CD4-positive, alpha-beta T cell treated with Interleukin-6 for 4 hours (primary cell): ENCODE measurements at regions not wholly inside any gene's neighbourhood (a gene's known extent, or its start where the extent isn't known, plus 50 kb on each side); places are given as distances from the start of the nearest gene placed in this dataset.

ENCODE experiments used
- DNase-seq: peaks from one replicate; pipeline ENCODE4 v3.0.0-alpha.2; 2020; ENCODE audit warnings: mixed read lengths

DNA sequence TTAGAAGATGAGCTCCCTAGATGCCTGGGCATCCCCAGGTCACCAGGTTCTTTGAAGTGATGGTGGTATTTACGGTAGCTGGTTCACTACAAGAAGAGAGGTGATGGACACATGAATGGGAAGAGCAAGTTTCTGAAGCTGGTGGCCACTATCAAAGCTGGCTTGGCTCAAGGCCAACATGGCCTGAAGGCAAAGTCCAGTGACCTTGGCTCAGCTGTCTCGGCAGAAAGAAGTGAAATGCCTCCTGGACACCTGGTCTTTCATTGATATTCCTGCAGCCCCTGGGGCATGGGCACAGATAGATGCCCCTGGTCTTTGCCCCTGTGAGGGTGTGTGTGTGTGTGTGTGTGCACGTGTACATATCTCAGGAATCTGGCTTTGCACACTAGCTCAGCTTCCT is 441.8 kb upstream of the TMPO start:
- DNase-seq, result no peak

DNA sequence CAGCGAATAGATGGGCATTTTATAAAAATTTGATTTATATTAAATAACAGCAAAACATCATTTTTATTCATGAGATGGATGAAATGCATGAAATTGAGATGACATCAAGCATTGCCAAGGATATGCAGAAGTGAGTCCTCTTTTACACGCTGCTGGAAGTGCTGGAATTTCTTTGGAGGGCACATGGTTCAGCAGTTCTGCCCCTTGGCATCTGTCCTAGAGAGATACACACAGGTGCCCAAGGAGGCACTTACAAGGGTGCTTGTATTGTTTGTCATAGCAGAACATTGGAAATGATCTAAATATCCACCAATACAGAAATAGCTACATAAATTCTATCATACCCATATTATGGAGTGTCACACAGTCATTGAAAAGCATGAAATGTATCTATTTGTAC is 441.1 kb upstream of the TMPO start:
- DNase-seq, result no peak

DNA sequence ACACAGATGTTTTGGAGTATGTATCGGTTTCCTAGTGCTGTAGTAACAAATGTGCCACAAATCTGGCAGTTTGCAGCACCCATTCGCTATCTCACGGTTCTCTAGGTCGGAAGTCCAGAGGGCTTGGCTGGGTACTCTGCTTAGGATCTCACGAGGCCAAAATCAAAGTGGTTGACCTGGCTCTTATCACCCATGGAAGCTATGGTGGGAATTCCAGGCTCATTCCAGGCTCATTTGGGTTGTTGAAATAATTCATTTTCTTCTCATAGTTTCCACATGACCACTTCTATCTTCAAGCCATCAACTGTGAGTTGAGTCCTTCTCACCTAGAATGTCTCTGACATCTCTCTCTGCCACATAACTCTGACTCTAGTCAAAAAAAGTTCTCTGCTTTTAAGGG is 431.0 kb upstream of the TMPO start:
- no peak for DNase-seq

DNA sequence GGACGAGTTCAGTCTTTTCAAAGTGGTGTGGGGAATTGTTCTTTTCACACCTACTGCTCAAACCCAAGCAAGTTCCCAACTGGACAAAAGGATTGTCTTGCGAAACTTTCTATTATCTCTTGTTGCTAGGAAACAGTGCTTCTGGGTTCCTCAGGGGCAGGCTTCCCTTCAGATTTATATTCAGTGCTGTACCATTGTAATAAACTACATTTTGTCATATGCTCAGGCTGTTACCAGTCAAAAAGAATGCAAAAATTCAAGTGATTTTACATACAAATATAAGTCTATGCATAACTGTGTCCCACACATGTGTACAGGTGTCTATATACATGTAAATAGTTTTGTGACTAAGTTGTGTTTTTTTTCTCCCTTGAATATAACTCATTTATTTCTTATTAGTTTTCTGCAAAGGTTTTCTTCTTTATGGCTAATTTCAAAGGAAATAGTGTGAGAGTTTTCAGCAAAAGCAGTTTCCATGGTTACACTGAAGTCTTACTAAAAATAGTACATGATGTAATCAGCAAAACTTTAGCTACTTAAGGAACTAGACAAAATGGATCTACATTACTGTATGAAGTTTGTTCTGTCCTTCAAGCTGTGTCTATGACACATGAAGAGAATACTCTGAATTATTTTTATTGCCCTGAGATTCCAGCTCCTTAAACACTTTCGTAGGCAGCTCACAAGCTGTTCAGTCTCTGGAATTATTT is 430.2 kb upstream of the TMPO start:
- no peak for DNase-seq

- DNase-seq, result no peak
Measured at GRCh38 chr12:98090731-98091130, 424.7 kb upstream of the TMPO start.

DNA sequence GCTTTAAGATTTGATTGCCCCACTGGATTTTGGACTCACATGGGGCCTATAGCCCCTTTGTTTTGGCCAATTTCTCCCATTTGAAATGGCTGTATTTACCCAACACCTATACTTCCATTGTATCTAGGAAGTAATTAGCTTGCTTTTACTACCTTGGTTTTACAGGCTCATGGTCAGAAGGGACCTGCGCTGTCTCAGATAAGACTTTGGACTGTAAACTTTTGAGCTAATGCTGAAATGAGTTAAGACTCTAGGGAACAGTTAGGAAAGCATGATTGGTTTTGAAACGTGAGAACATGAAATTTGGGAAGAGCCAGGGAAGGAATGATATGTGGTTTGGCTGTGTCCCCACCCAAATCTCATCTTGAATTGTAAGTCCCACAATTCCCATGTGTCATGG is 419.0 kb upstream of the TMPO start:
- DNase-seq, result no peak

DNA sequence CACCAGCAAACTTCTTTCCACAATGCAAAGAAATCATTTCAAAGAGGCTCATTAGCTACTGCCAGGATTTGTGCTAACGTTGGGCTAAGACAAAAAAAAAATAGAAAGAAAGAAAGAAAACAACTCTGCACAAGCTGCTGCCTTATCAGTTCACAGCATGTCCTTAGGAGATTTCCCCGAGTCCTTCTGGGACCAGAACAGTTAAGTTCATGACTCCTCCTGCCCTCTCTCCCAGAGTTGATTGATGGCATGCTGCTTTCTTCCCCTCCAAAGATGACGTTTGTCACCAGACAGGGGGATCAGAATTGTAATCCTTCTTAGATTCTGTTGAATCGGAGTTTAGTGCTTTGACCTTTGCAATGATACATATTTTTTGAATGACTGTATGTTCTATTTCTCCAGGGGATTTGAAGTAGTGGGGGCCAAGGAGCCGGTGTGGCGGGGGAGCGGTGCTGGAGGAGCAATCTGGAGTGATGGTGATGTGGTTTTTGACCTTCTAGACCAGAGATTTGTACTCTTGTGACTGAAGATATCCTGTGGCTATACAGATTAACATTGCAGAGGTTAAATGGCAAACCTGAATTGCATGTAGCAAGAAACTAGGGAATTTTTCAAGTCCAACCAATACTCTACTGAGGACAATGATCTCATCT is 409.2 kb upstream of the TMPO start:
- no peak for DNase-seq

DNA sequence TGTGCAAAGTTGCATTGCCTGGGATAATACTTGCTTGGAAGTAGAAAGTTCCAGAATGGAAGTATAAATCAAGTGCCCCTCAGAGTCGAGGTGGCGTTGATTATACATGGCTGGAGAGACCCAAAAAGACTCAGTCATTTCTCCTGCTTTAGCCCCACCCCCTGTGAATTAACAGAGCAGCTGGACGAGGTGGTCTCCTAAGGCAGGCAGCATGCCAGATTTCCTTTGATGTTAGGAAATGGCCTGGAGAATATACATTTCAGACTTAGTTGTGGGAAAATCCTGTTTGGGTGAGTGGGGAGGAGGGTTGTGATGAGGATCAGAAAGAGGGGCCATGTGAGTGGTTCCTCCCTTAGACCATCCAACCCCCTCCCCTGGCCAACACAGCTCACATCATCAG is 406.1 kb upstream of the TMPO start:
- DNase-seq, result no peak

GRCh38 chr12:98110536-98110935 is 404.9 kb upstream of the TMPO start:
- DNase-seq, result no peak

GRCh38 chr12:98113548-98113947 is 401.8 kb upstream of the TMPO start:
- no peak for DNase-seq

DNA sequence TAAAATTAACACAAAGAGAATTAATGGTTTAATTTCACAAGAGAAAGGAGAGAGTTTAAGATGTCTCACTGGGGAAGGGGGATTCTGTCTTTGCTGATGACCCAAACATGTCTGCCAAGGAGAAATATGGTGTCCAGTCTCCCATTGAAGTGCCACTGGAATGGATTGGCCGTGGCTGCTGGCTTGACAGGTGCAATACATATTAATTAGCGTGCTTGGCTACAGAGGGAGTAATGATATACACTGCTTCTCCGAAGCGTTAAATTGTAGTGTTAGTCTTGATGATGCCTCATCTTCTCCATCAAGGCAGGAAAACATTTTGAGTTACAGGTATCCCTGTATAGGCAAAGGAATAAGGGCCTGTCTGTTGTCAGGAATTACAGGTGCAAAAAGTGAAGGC is 393.4 kb upstream of the TMPO start:
- no peak for DNase-seq

DNA sequence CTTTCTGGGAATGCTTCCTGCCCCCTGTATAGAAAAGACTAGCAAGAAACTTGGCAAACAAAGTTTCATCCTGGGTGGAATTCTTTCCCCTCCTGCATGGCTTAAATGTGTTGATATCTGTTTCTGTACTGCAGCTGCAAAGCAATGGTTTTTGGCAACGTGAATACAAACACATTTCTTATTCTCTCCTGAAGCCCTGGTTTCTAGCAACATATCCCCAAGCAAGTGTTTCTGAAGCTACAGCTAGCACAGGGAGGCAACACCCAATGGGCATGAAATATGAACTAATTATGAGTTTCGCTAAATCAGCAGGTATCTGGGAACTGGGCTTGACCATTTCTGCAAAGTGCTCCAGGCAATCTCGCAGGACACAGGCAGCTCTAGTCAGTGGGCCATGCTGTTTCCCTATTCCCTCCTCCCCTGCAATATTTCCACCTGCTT is 392.3 kb upstream of the TMPO start:
- DNase-seq, result no peak

- DNase-seq, result no peak
Measured at GRCh38 chr12:98126637-98127335, 388.6 kb upstream of the TMPO start.

- no peak for DNase-seq
Measured at GRCh38 chr12:98127336-98127679, 388.1 kb upstream of the TMPO start.

DNA sequence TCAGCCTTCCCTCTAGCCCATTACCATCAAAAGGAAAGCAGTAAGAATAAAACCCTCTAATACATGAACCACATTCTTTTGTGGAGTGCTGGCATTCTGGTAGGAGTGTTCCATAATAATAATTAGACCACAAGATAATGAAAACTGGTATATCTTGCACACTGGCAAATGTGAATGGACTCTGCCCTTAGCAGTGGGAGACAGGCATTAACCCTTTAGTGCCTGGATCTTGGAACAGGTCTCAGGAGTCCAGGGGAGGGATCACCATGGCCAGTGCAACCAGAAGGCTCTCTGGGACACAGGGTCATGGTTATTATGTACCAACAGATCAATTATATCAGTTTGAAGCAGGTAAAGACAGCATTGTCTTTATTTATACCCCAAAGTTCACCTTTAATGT is 387.5 kb upstream of the TMPO start:
- DNase-seq, result no peak

DNA sequence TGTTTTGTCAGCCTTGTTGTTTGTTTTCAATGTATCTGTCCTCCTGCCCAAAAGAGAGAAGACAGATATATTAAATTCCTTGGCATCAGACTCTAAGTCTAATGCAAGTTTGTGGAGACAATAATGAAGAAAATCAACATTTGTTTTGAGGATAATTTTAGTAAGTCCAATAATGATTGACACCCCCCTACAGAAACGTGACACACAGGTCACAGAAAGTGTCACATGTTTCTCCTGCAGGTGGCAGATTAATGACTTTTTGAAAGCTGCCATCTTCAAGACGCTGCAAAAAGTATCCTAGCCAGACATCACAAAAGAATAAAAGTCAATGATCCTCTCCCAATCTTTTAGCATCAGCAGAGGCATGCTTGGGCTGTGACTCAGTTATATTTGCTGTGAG is 378.8 kb upstream of the TMPO start:
- no peak for DNase-seq

DNA sequence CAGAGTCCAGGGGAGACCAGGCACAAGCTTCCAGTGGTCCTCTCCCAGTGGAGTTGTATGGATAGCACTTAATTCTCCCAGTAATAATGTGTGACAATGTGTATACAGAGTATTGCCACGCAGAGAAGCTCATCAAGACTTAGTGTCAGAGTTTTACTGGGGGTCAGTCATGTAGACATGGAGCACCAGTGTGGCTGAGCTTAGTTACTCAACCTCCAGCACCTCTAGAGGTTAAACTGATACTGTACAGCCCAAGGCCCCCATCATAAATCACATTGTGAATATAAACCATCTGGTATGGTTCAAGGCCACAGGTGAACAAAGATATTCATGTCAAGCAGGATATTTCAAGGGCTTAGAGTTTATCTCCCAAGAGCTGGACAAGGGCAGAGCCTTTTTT is 378.1 kb upstream of the TMPO start:
- no peak for DNase-seq

- DNase-seq, result no peak
Measured at GRCh38 chr12:98144953-98145352, 370.4 kb upstream of the TMPO start.

DNA sequence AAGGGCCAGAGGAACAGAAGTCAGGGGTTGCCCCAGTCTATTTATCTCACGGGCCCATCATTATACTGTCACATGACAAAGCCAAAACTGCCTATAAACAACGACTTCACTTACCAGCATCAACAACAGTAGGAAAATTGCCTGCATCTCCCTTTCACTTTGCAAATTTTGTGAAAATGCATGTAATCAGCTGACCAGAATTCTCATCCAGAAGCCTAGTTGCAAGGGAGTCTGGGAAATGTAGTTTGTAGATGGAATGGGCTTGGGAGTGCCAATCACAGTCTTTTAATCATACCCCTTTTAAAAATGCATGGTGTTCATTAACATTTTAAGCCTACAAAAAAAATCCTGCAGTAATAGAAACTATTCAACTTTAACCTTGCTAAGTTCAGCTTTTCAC is 369.3 kb upstream of the TMPO start:
- no peak for DNase-seq

DNA sequence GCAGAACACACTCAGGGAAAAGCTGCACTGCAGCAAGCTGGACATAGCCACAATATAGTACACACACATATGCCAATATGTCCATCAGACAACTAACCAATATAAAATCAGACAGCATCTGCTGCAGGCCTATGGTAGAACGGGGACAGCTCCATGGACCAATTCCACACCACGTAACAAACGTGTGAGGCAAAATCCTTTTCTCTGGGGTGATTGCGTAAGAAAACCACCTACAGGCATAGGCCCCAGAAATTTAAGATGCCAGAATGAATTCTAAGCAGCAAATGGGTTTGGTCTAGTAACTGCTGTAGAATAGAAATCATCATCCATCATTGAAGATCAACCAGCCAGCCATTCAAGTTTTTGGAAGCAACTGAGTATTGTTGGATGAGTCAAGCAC is 368.9 kb upstream of the TMPO start:
- DNase-seq, result no peak

GRCh38 chr12:98149270-98149669 is 366.1 kb upstream of the TMPO start:
- no peak for DNase-seq

DNA sequence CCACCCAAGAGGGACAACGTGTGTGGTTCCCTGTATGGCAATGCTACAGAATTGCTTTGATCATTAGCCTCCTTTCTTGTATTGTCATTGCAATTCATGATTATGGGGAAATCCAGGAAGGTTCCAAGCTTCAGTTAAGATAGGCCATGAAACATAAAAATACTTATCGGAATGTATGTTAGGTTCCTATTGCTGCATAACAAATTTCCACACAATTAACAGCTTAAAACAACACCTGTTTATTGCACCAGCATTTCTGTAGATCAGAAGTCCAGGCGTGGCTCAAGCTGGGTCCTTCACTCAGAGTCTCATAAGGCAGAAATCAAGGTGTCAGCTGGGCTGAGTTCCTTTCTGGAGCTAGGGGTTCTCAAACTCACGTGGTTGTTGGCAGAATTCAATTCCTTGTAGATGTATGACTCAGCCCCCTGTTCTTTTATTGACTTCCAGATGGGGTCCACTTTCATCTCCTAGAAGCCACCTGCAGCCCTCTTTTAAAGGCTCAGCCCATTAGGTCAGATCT is 365.6 kb upstream of the TMPO start:
- no peak for DNase-seq

GRCh38 chr12:98151105-98151590 is 364.2 kb upstream of the TMPO start:
- DNase-seq, result no peak

GRCh38 chr12:98151984-98152383 is 363.4 kb upstream of the TMPO start:
- no peak for DNase-seq
